DMS153 treated with DMSO at 0.1 percent for 48 hours (cell line): ENCODE measurements at regions not wholly inside any gene's neighbourhood (a gene's known extent, or its start where the extent isn't known, plus 50 kb on each side); places are given as distances from the start of the nearest gene placed in this dataset.
"Not testable (repeated sequence)": the region's sequence is repeated elsewhere in the genome, so short reads cannot be mapped to it uniquely, and the experiment has no call there.

Source experiments
- DNase-seq: peaks from one replicate; lab custom pipeline; 2025; ENCODE audit not compliant: unreplicated experiment; lab: John Stamatoyannopoulos, UW

- DNase-seq, result not testable (repeated sequence)
These were observed 198.2 kb upstream of the NPAP1 start for GRCh38 chr15:24477107-24478025.

GRCh38 chr15:24485885-24486567 is 189.5 kb upstream of the NPAP1 start:
- not testable (repeated sequence) for DNase-seq

- not testable (repeated sequence) for DNase-seq
These were observed 187.2 kb upstream of the NPAP1 start for GRCh38 chr15:24488164-24488907.

GRCh38 chr15:24505216-24505615 is 170.4 kb upstream of the NPAP1 start:
- DNase-seq, result not testable (repeated sequence)

GRCh38 chr15:24509714-24510113 is 165.9 kb upstream of the NPAP1 start:
- not testable (repeated sequence) for DNase-seq

GRCh38 chr15:24511598-24511997 is 164.0 kb upstream of the NPAP1 start:
- not testable (repeated sequence) for DNase-seq

GRCh38 chr15:24518772-24519171 is 156.8 kb upstream of the NPAP1 start:
- not testable (repeated sequence) for DNase-seq

- DNase-seq, result not testable (repeated sequence)
These were observed 144.3 kb upstream of the NPAP1 start for GRCh38 chr15:24531235-24531634.

GRCh38 chr15:24534032-24534431 is 141.5 kb upstream of the NPAP1 start:
- DNase-seq, result not testable (repeated sequence)

GRCh38 chr15:24557281-24557680 is 118.3 kb upstream of the NPAP1 start:
- DNase-seq, result not testable (repeated sequence)

- DNase-seq, result no peak
These were observed 67.9 kb upstream of the NPAP1 start for GRCh38 chr15:24607636-24608035.

- DNase-seq, result no peak
These were observed 57.9 kb upstream of the NPAP1 start for GRCh38 chr15:24617646-24618045.

GRCh38 chr15:24621630-24622215 is 53.9 kb upstream of the NPAP1 start:
- no peak for DNase-seq
